T-helper 9 cell (primary cell): ENCODE measurements at regions not wholly inside any gene's neighbourhood (a gene's known extent, or its start where the extent isn't known, plus 50 kb on each side); places are given as distances from the start of the nearest gene placed in this dataset.

Source experiments
- DNase-seq: peaks from one replicate; pipeline ENCODE4 v3.0.0-alpha.2; 2020

- DNase-seq, result no peak
Measured at GRCh38 chr11:71201936-71202597, 50.3 kb downstream of the SHANK2 start.

GRCh38 chr11:71201231-71201630 lies 51.1 kb downstream of the SHANK2 start:
- DNase-seq, result no peak

GRCh38 chr11:71200761-71201160 lies 51.6 kb downstream of the SHANK2 start:
- DNase-seq, result no peak

- DNase-seq, result no peak
Measured at GRCh38 chr11:71200172-71200716, 52.1 kb downstream of the SHANK2 start.

GRCh38 chr11:71199226-71199820 lies 53.1 kb downstream of the SHANK2 start:
- no peak for DNase-seq

GRCh38 chr11:71198823-71199165 lies 53.6 kb downstream of the SHANK2 start:
- DNase-seq, result no peak

- no peak for DNase-seq
Measured at GRCh38 chr11:71198141-71198822, 54.1 kb downstream of the SHANK2 start.

GRCh38 chr11:71197096-71197495 lies 55.3 kb downstream of the SHANK2 start:
- DNase-seq, result no peak

GRCh38 chr11:71194710-71195109 lies 57.7 kb downstream of the SHANK2 start:
- no peak for DNase-seq

GRCh38 chr11:71193431-71193830 lies 58.9 kb downstream of the SHANK2 start:
- no peak for DNase-seq

GRCh38 chr11:71192629-71193028 lies 59.7 kb downstream of the SHANK2 start:
- no peak for DNase-seq

- DNase-seq, result no peak
Measured at GRCh38 chr11:71191201-71191600, 61.2 kb downstream of the SHANK2 start.

GRCh38 chr11:71190551-71190950 lies 61.8 kb downstream of the SHANK2 start:
- DNase-seq, result no peak

- no peak for DNase-seq
Measured at GRCh38 chr11:71189768-71190315, 62.5 kb downstream of the SHANK2 start.

- no peak for DNase-seq
Measured at GRCh38 chr11:71188886-71189767, 63.2 kb downstream of the SHANK2 start.

GRCh38 chr11:71188073-71188472 lies 64.3 kb downstream of the SHANK2 start:
- no peak for DNase-seq

GRCh38 chr11:71186806-71187205 lies 65.6 kb downstream of the SHANK2 start:
- DNase-seq, result no peak

- no peak for DNase-seq
Measured at GRCh38 chr11:71185411-71185810, 67.0 kb downstream of the SHANK2 start.

GRCh38 chr11:71184421-71185210 lies 67.8 kb downstream of the SHANK2 start:
- DNase-seq, result no peak

- DNase-seq, result no peak
Measured at GRCh38 chr11:71183878-71184277, 68.5 kb downstream of the SHANK2 start.

- DNase-seq, result no peak
Measured at GRCh38 chr11:71182791-71183677, 69.3 kb downstream of the SHANK2 start.
